Suppressor macrophage treated with lipopolysaccharide for 4 hours (primary cell): ENCODE measurements at regions not wholly inside any gene's neighbourhood (a gene's known extent, or its start where the extent isn't known, plus 50 kb on each side); places are given as distances from the start of the nearest gene placed in this dataset.
A peak's percentile ranks its signal among the peaks of the same experiment; 100 is the strongest.

Experiments
- DNase-seq: peaks from one replicate; pipeline ENCODE4 v3.0.0-alpha.2; 2020

DNA sequence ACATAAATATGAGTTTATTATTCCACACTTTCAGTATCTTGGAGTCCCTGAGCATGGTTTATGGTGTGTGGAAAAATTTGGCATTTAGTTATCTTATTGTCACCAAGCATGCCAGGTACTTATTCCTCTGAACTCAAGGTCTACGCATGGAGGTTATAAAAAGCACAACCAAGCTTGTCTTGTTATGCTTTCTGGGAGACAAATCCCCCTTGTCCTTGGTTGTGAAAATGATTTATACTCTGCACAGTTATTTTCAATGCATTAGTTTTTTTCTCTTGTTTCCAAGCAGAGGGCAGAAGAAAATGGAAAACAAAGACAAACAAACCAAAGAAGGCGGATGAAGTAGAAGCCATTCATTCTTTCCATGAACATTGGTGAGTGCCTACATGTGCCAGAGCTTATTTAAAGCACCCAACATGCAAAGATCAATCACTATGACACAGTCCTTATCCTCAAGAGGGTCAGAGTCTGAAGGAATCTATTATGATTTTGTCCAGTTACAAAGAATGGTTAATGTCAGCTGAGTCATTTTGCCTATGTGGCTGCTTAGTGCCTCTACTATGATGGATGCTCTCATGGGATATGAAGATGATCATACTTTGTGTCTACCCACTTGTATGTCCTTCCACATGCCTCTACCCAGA lies 323.1 kb downstream of the TENT4A start:
- DNase-seq: no peak

DNA sequence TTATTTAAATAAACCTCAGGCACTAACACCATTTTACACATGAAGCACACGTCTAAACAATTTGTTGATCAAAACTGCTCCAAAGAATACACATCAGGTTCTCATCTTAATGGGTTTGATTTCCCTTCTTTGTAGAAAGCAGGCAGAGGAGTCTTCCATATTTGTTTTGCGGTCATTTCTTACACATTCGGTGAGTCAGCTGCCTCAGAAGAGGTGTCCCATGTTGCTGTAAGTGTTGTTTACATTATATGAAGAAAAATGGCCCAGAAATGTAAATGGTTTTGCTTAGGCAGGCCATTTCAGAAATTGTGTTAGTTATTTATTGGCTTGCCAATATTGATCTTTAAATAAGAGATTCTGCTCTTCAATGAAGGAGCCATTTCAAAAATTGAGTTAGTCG lies 325.8 kb downstream of the TENT4A start:
- DNase-seq: no peak

DNA sequence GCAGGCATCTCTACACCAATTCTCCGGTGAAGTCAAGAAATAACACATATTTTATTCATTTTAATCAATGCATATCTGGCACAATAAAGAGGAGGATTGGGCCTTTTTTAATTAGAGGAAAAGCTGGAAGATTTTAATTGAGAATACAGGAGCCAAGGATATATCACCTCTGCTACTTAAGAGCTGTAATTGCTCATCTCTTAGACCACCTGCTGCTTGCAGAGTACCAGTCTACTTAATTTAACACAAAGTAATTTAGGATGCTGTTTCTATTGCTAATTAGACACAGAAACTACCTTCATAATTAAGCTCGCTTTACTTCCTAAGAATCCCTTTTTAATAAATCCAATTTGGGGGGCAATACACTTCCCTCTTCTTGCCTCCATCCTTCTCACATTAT lies 326.9 kb downstream of the TENT4A start:
- DNase-seq: no peak

DNA sequence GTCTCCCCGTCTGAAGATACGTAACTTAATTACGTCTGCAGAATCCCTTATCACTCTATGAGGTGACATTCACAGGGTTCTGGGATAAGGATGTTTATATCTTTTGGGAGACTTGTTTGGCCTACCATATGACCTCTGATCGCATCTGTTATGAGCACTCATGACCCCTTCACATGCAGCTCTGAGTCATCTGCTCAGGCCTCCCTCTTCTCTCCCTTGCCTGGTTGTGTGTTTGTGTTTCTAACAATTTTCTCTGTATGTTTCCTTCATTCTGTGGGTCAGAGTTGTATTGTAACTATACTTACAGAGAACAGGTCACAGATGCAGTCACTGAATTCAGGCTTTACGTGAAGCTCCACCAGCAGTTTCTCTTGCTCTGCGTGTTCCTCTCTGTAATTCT lies 330.6 kb downstream of the TENT4A start:
- DNase-seq: no peak

DNA sequence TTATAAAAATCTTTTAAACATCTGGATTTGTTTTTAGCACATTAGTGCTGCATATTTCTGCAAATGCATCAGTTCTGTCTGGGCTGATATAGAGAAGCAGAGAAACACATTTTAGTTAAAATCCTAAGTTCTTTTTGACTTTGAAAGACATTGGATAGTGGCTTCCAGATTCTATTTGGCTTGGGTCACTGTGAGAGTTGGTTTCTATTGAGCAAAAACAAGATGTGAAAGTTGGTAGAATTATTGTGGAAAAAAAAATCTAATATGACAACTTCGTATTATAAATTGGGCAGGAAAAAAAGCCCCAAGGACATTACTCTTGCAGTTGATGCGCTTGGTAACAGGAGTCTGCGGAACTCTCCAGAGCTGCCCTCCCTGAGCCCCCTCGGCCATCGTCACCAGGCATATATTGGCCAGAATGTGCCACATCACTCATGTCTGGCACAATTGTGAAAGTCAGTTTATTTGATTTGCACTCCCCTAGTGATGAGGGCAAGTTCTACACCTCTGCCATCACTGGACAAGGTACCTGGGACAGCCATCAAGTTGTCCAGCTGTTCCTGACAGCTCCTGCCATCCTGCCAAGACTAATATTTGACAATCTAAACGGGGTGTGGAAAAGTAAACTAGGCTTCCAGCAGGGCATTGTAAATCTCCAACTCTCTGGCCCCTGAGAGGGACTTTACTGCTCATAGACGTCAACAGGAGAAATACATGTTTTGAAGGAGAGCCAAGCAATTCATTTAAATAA lies 334.5 kb downstream of the TENT4A start:
- DNase-seq: no peak

DNA sequence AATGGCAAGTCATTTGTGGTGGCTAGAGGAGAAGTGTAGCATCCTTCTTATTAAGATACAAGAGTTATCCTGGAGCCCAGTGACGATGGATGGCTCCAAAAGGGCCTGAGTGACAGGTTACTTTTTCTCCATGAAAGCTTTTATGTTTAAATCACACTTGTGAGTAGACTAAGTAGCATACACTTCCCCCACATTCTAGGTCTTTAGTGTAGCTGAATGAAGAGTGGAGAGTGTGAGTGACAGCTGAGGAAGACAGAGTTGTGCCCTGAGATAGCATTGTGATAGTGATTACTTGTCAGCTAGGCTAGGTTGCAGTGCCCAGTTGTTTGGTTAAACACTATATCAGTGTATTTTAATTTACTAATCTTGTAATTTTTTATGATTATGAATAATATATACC lies 337.8 kb downstream of the TENT4A start:
- no peak for DNase-seq

DNA sequence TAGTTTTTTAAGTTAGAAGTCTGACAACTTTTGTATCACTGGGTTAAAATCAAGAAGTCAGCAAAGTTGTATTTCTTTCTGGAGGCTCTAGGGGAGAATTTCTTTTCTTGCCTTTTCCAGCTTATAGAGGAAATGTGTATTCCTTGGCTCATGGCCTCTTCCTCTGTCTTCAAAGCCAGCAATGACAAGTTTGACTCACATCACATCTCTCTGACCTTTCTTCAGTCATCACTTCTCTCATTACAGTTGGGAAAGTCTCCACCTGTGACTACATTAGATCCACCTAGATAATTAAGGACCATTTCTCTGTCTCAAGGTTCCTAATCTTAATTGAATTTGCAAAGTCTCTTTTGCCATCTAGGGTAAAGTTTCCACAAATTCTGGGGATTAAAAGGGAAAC lies 339.9 kb downstream of the TENT4A start:
- no peak for DNase-seq

DNA sequence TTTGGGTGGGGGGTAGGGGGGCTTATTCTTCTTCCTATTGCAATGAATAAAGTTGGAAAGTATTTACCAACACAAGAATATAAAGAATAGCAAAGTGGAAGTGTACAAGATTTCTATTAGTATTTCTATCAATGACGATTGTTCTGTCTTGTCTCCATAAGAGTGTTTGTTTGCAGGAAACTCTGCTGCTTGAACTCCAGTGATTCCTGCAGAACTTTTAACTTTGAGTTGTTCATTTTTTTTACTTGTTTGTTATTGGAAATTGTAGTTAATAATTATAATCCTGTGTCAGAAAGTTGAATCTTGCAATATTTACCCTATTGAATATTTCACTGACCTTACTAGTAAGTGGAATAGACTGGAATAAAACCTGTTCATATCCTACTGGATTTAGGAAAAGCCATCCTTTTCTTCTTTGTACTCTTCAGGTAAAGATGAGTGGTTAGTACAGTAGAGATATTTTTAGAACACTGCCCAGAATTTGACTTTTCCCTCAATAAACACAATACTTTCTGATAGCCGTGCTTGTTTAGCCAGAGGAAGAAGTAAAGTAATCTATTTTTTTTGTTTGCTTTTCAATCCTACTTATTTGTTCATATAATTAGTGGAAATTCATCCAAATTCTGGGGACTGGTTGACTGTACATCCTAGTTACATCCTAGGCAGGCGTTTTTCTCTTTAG lies 340.4 kb downstream of the TENT4A start:
- no peak for DNase-seq

DNA sequence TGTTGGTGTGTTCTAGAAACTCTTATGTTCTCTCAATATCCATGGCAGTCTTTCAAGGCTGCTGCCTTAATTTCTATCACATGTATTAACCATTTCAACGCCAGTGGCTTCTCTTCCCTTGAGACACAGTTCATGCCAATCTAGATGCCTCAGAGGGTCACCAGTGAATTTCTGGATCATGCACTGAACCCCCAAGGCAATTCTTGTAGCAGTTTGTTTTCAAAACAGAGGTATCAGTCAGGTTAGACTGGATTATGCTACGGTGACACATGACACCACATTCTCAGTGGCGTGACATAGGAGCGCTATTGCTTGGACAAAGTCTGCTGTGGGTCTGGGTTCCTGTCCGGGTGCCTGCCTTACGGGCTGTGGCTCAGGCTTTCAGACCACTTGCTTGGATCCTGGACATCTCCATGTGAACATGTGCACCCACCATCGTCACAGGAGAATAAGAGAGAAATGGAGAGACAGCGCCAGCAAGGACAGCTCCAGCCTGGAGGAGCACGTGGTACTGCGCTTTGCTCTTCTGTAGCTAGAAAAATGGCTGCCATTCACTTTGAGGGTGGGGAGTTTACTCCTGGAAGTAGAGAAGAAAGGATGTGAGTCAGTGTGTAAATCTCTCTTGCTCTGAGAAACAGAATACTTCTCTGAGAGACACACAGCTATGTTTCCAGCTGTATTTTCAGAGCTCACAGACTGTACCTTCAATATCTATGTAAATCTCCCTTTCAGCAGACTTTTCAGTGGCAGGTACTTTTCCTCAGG lies 329.3 kb upstream of the ADCY2 start:
- DNase-seq: no peak

DNA sequence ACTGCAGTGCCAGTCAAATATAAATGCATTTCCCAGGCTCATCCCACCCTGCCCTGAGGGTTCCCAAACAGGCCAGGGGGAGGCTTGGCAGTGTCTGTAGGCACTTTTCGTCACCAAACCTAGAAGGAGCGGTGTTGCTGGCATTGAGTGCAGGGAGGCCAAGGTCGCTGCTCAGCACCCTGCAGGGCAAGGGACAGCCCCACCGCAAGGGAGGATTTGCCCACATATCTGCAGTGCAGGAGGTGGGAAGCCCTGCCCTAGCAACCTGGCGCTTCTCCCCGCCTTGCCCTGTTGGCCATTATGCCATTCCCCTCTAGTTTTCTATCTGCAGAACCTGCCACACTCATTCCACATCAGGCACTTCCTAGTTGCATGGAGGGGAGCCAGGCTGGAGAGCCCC lies 327.8 kb upstream of the ADCY2 start:
- DNase-seq: no peak

DNA sequence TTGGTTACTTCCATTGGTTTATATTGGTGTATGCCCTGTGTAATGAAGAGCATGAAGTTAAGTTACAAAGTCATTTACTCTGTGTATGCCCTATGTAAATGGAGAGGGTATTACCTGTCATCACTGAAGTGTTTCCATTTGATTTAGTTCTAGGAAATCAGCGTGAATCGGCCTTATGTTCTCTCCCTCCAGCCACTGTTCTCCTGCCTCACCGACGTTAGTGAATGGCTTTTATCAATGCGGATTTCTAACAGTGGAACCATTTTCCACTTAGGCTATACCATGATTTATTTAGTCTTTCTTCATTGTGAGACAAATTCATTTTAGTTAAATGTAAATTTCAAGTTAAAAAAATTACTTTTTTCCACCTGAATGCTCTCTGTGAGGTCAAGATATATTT lies 327.0 kb upstream of the ADCY2 start:
- DNase-seq: no peak

DNA sequence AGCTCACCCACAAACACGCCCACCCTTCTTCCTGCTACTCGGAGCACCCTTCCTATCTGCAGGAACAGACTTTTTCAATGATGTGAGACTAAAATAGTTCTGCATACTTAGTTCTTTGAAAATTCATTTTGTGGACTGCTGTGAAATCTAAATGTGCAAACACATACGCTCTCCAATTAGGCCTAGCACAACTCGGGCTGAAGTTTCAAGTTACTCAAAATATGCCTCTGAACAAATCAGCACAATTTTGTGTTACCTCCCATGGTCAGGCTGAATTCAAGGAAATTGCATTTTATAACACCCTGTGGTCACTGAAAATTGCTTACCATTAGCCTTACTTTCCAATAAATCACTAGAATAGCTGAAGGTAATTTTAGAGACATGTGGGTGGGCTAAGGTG lies 323.8 kb upstream of the ADCY2 start:
- no peak for DNase-seq

DNA sequence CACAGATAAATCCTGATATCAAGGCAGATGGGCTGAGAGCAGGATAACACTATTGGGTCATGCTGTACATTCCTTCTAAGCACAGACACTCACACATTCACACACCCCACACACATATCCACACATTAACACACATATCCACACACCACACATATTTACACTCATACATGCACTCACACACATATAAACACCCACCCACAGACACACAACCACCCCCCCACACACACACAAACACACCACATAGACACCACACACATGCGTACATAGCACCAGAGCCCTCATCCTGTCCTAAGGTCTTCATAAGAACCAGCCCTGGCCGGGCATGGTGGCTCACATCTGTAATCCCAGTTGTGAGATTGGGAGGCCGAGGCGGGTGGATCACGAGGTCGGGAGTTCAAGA lies 322.3 kb upstream of the ADCY2 start:
- DNase-seq: no peak

DNA sequence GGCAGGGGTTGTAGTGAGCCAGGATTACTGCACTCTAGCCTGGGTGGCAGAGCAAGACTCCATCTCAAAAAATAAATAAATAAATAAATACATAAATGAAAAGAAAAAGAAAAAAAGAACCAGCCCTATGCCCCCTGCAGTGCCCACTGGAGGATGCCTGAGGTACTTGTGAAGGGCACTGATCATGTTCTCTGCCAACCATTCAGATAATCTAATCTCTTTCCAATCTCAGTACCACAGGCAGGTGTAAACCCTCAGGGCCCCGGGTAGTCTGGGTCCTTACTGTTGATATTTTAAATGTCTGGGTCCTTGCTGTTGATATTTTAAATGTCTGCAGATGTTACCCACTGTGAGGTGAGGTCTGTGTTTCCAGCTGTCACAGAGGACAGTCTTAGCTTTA lies 321.8 kb upstream of the ADCY2 start:
- DNase-seq: no peak

DNA sequence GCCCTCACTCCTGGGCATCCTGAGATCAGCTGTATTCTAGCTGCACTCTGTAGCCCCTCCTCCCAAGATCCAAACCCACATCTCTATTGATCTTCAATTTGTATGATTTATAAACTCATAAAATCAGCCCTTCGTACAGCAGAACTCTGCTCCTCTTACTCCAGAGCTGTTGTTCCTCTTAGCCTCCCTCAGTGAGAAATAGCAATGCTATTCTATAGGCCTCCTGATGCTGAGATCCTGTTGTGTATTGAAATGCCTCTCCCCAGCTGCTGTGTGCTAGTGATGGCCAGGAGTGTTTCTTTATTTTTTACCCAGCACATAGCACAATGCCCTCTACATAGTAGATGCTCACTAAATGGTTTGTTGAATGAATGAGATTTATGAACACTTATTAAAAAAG lies 320.5 kb upstream of the ADCY2 start:
- DNase-seq: no peak

DNA sequence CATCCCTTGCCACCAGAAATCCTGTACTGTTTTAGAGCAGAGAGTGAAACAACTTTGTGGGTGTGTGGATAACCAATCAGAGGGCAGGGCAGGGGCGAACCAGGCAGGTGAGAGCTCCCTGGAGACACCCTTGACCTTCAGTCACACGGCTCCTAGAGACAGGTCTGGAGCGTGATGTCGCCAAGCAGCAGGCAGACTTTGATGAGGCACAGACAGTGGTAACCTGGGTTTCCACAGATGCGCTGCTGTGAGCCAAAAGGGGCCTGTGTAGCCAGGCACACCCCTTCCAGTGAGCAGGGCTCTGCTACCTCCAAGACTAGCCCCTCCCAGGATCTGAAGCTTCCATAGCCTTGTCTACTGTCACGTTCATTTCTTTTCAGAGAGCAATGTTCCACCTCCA lies 317.8 kb upstream of the ADCY2 start:
- DNase-seq: no peak

DNA sequence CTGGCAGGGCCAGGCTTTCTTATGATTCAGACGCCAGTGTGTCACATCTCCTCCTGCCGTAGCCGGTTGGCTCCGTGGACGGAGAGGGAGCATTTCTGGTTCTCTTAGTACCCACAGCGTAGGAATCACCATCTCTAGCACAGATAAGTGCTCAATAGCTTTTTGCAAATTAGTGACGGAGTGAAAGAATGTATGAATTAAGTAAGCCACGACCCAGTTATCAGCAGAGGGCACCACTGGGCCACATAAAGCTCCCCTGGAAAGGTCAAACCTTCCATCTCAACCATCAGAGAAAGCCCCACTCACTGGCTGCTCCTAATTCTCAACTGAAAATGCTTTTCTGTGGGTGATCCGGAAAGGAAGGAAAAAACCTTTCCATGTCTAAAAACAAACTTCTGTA lies 317.0 kb upstream of the ADCY2 start:
- peak; percentile 6 for DNase-seq

DNA sequence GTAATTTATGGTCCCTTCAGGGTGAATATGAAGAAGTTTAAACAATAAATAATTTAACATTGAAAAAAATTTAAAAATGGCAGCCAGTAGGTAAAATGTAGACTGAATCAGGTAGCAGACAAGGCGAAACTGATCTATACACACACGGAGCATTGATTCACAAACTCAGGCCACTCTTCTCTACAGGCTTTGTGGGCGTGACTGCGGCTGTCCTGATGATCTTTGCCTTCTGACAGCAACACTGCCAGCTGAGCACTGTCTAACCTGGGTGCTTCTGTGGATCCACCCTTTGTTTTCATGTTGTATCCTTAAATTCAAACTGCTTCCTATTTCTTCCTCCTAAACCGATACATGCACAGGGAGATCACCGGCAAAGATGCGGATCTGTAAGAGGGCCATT lies 315.4 kb upstream of the ADCY2 start:
- no peak for DNase-seq

DNA sequence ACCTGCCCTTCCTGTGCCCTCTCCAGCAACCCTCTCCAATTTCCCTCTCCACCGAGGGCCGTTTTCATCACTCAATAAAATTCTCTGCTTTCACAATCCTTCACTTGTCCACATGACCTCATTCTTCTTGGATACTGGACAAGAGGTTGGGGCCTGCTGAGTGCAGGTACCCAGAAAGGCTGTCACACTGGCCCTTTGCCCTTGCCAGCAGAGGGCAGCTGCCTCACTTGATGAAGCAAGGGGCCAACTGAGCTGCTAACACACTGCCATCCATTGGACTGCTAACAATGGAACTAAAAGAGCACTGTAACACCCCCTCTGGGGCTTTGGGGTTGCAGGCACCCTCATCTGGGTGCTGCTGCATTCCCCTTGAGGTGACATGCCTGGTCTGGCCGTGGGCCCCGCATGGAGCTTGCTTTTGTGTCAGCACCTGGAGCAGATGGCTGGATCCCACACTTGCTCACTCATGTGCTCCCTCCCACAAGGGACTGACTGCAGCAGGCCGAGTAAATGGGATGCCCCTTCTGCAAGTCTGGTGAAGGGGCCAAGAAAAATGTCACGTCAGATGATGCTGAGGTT lies 308.1 kb upstream of the ADCY2 start:
- no peak for DNase-seq

DNA sequence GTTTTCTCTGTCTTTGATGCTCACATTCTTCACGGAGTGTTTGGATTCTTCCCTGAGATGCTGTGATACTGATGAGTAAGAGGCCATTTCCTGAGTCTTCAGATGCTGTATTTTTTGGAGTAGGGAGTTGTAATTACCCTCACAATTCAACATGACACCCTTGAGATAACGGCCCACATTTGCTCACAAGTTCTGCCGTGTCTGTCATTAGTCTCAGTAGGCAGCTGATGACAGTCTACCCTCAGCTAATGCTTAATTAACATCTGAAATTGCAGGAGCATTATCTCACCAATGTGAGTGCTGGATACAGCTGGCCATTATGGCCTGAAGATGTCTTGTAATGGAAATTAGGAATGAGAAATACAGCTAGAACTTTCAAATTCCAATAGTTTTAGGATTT lies 307.1 kb upstream of the ADCY2 start:
- DNase-seq: no peak

DNA sequence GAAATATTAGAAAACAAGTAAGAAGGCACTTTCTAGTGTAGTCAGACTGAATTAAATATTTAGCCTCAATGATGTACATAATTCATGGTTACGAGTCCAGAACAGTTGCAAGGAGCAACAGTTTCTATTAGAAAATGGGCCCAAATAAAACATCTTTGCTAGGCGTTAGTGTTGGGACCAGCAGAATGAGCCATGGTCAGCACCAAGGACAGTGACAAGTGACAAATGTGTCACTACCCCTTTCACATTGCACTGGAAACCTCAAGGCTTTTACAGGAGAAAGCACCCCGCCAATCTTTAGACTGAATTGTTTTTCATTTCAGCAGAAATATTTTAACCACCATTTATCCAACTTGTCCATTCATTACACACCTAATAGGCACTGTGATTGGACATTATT lies 301.3 kb upstream of the ADCY2 start:
- peak; percentile 2 for DNase-seq

DNA sequence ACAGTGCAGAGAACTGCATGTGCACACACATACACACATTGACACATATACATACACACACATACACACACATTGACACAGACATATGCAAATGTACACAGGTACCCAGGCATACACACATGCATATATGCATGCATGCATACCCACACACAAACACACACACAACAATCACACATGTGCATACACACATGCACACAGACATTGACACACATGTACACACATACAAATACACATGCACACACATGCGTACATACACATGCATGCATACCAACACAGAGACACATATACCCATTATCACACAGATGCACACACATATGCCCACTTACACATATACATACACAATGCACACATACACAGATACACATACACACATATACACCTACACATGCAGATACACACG lies 299.6 kb upstream of the ADCY2 start:
- no peak for DNase-seq

DNA sequence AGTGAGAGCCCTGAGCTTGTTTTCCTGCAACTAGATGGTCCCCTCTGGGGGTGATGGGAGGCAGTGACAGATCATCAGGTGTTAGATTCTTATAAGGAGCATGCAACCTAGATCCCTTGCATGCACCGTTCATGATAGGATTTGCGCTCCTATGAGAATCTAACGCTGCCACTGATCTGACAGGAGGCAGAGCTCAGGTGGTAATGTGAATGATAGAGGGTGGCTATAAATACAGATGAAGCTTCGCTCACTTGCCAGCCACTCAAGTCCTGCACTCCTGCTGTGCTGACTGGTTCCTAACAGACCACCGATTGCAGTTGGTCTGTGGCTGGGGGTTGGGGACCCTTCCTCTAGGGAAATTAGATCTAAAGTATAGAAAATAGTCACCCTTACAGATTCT lies 290.6 kb upstream of the ADCY2 start:
- no peak for DNase-seq
